Stimulated activated naive CD8-positive, alpha-beta T cell treated with anti-CD3 and anti-CD28 coated beads, Interleukin-15, amount 100 ng/mL, for 72 hours (primary cell): ENCODE measurements at regions not wholly inside any gene's neighbourhood (a gene's known extent, or its start where the extent isn't known, plus 50 kb on each side); places are given as distances from the start of the nearest gene placed in this dataset.
A peak's percentile ranks its signal among the peaks of the same experiment; 100 is the strongest.
"Not testable (repeated sequence)": the region's sequence is repeated elsewhere in the genome, so short reads cannot be mapped to it uniquely, and the experiment has no call there.

Experiments
- ATAC-seq: fragments of 150-1000 bp; cut with Tn5 transposase; 2 replicates; pipeline ENCODE4 v1.10.0; 2021; ENCODE audit warnings: mild to moderate bottlenecking, moderate library complexity
- DNase-seq, 2 donors: peaks; one replicate each; pipeline ENCODE4 v3.0.0; 2021 to 2022
- H3K27ac Mint-ChIP-seq, 2 donors: one replicate each; pipeline ENCODE4 v1.8.0; 2022; ENCODE audit warnings: mild to moderate bottlenecking in 2 of 2, mixed read lengths in 2 of 2, moderate library complexity in 2 of 2
- H3K27me3 Mint-ChIP-seq: one replicate; pipeline ENCODE4 v1.8.0; 2022; ENCODE audit warnings: mixed read lengths
- H3K4me1 Mint-ChIP-seq: one replicate; pipeline ENCODE4 v1.8.0; 2022; ENCODE audit warnings: mild to moderate bottlenecking, mixed read lengths
- H3K4me3 Mint-ChIP-seq, 2 donors: one replicate each; pipeline ENCODE4 v1.8.0; 2022; ENCODE audit warnings: mild to moderate bottlenecking in 2 of 2, mixed read lengths in 2 of 2, moderate library complexity in 1 of 2
- H3K9me3 Mint-ChIP-seq, 2 donors: one replicate each; pipeline ENCODE4 v1.8.0; 2022; ENCODE audit warnings: mixed read lengths in 2 of 2

DNA sequence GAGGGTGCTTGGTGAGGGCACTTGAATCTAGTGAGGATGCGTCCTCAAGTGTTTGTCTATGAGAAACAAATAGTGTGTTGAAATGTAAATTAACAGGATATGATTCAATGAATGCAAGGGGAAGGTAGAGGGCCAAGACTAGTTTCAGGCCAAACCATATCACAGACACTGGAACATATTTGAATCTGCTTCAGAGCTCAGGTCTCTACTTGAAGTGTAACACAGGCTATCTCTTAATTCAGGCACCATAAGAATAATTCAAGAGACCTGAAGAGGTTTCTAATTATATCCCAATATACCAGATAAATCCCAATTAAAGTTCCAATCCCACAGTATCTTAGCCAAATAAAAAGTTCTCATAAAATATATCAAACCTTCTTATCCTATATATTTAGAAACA lies 146.5 kb upstream of the INTU start:
- Mint-ChIP-seq H3K9me3 (no peaks in the 10 kb centered on the region), H3K4me3 (no peak overlapping the region), H3K27ac (no peak overlapping the region), H3K4me1 (no peaks in the 10 kb centered on the region), H3K27me3 (no peaks in the 10 kb centered on the region)
- ATAC-seq (no peak), DNase-seq (no peak)

DNA sequence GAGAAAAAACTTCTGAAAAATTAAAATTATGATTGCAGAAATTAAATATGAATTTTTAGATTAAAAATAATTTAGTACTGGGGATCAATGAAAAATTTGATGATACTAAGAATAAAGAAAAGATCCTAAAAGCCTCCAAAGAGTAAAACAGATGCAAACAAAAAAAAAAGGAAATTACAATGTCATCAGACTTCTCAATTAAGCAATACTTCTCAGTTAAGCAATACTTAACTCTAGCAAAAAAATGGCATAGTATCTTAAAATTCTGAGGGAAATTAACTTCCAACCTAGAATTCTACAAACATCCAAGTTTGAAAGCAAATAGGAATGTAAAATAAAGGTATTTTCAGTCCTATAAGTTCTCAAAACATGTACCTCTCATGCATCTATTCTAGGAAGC lies 141.2 kb upstream of the INTU start:
- ATAC-seq (no peak), DNase-seq (no peak)
- Mint-ChIP-seq H3K4me3 (no peak overlapping the region), H3K27me3 (no peaks in the 10 kb centered on the region), H3K27ac (no peak overlapping the region), H3K4me1 (no peaks in the 10 kb centered on the region), H3K9me3 (no peaks in the 10 kb centered on the region)

DNA sequence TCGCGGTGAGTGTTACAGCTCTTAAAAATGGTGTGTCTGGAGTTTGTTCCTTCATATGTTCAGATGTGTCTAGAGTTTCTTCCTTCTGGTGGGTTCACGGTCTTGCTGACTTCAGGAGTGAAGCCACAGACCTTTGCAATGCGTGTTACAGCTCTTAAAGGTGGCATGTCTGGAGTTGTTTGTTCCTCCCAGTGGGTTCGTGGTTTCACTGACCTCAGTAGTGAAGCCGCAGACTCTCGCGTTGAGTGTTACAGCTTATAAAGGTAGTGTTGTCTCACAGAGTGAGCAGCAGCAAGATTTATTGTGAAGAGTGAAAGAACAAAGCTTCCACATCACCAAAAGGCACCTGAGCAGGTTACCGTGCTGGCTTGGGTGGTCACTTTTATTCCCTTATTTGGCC lies 135.9 kb upstream of the INTU start:
- not testable (repeated sequence) for H3K4me1 Mint-ChIP-seq, H3K27me3 Mint-ChIP-seq, H3K4me3 Mint-ChIP-seq, H3K9me3 Mint-ChIP-seq, H3K27ac Mint-ChIP-seq
- DNase-seq = peak in 1 of 2 donors; percentile 15
- peak; percentile 58 for ATAC-seq

DNA sequence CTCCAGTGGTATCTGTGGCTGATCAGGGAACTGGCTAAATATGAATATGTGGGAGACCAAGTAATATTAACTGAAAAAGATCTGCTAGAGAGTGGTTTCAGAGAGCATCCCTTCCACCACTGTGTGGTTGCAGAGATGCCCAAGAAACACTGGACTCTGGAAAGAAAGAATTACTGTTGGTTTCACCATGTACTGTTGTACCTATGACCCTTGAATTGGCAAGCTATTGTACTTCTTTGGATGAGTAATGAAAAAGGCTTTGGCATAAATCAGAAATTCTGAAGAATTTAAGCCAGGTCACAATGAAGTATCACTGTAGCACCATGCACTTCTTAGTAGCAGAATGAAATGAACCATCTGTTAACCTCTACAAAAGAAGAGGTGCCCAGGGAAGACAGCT lies 134.4 kb upstream of the INTU start:
- no peak overlapping the region for H3K27ac Mint-ChIP-seq
- peaks cover 0 to 9% of the 10 kb centered on the region in 2 donors for H3K9me3 Mint-ChIP-seq
- ATAC-seq = no peak
- peaks cover 9% of the 10 kb centered on the region for H3K27me3 Mint-ChIP-seq
- no peak overlapping the region for H3K4me3 Mint-ChIP-seq
- no peaks in the 10 kb centered on the region for H3K4me1 Mint-ChIP-seq
- no peak for DNase-seq

DNA sequence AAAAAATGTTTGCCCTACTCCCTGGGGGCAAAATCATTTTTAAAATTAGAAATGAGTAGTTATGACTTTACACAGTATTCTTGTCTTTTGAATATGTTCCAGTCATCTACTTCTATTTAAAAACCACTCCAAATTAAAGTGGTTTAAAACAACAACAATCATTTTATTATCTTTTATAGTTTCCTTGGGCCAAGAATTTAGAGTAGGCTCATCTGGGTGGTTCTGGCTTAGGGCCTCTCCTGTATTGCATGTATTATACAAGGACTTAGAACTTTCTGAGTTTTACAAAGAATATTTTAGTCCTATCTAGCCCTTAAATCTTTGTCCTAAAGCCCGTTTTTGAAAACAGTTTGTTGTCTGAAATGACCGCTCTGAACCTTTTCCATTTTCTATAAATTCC lies 132.5 kb upstream of the INTU start:
- Mint-ChIP-seq H3K4me1 (no peaks in the 10 kb centered on the region), H3K9me3 (peaks cover 0 to 9% of the 10 kb centered on the region in 2 donors), H3K4me3 (no peak overlapping the region), H3K27ac (no peak overlapping the region), H3K27me3 (peaks cover 9% of the 10 kb centered on the region)
- DNase-seq (no peak), ATAC-seq (no peak)

DNA sequence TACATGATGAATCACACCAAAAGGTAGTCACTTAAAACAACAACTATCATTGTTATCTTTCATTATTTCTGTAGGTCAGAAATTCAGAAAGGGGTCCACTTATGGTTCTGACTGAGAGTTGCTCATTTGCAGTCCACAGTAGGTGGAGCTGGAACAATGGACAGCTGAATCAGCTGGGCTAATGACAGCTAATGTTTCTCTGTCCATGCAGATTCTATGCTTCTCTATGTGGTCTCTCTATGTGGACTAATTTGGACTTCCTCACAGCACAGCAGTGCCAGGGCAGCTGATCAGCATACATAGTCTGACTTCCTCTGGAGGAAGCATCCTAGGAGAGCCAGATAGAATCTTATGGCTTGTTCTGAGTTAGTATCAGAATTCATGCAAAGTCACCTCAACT lies 131.7 kb upstream of the INTU start:
- H3K4me3 Mint-ChIP-seq = no peak overlapping the region
- no peaks in the 10 kb centered on the region for H3K4me1 Mint-ChIP-seq
- H3K27ac Mint-ChIP-seq = no peak overlapping the region
- no peak for ATAC-seq
- H3K27me3 Mint-ChIP-seq = peaks cover 9% of the 10 kb centered on the region
- no peak for DNase-seq
- H3K9me3 Mint-ChIP-seq = peaks cover 0 to 9% of the 10 kb centered on the region in 2 donors

DNA sequence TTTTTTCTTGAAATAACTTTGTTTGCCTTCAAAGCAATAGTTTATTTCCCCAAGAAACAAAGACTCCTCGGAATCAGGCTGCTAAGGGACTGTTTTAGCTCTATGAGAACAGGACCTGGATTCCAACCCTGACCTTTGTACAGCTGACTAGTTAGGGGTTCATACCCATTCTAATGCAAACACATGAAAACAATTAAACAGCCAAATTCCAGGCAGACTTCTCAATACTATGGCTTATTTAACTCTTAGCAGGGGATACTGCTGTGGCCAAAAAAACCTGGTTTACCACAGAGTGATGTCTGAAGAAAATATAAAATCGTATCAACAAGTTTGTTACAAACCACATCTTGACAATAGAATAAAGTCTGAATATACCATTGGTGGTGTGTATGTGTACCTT lies 129.6 kb upstream of the INTU start:
- Mint-ChIP-seq H3K27me3 (peaks cover 9% of the 10 kb centered on the region), H3K4me1 (no peaks in the 10 kb centered on the region), H3K27ac (no peak overlapping the region), H3K4me3 (no peak overlapping the region), H3K9me3 (peaks cover 0 to under 1% of the 10 kb centered on the region in 2 donors)
- ATAC-seq = no peak
- DNase-seq = no peak

DNA sequence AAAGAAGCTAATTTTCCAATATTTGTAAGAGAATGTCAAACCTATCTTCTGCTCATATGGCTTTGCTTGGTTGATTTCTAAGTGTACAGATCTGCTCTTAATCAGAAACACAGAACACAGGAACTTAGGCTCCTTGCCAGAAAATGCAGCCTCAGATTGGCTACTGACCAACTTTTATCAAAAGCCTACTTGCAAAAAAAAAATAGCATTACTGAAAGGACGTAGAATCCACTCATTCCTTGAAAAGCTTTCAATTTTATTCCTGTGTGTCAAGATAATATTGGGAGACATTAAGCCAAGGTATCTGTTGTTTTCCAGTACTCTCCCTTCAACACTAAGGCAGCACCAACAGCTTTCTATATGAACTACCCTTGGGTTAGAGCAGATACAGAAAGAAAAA lies 127.6 kb upstream of the INTU start:
- Mint-ChIP-seq H3K4me1 (no peaks in the 10 kb centered on the region), H3K27me3 (peaks cover 9% of the 10 kb centered on the region), H3K4me3 (no peak overlapping the region), H3K9me3 (peaks cover 0 to 5% of the 10 kb centered on the region in 2 donors), H3K27ac (no peak overlapping the region)
- ATAC-seq (no peak), DNase-seq (no peak)

DNA sequence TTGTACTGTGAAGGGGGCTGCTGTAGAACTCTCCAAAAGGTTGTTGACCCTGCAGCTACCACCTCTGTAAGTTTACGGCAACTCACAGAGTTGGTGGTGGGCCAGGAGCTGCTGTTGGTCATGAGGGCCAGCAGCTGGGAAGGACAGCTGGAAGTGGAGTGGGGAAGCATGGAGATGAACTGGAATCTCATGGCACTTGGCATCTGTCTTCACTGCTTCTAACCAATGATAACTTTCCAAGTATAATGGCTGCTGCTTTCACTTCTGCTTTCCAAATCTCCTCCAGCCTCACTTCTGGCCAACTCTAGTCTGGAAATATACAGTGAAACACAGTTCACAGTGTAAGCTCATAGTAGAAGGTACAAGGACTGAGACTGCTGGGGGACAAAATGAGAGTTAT lies 126.5 kb upstream of the INTU start:
- H3K27me3 Mint-ChIP-seq = peaks cover 9% of the 10 kb centered on the region
- H3K9me3 Mint-ChIP-seq = peaks cover 0 to 5% of the 10 kb centered on the region in 2 donors
- DNase-seq (no peak), ATAC-seq (no peak)
- no peak overlapping the region for H3K27ac Mint-ChIP-seq
- H3K4me3 Mint-ChIP-seq = no peak overlapping the region
- H3K4me1 Mint-ChIP-seq = no peaks in the 10 kb centered on the region

DNA sequence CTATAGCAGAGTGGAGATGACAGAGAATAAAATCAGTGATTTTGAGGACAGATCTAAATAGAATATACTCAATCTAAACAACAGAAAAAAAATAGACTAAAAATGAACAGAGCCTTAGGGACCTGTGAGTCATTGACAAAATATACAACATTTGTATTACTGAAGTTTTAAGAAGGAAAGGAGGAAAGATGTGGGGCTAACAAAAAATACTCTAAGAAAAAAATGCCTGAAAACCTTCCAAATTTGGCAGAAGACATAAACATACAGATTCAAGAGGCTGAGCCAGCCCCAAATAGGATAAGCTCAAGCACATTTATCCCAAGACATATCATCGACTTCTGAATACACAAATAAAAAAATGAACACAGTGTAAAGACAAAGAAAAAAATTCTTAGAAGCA lies 123.6 kb upstream of the INTU start:
- ATAC-seq = no peak
- peaks cover 0 to 5% of the 10 kb centered on the region in 2 donors for H3K9me3 Mint-ChIP-seq
- no peak overlapping the region for H3K27ac Mint-ChIP-seq
- H3K4me1 Mint-ChIP-seq = no peaks in the 10 kb centered on the region
- no peaks in the 10 kb centered on the region for H3K27me3 Mint-ChIP-seq
- no peak for DNase-seq
- H3K4me3 Mint-ChIP-seq = no peak overlapping the region

DNA sequence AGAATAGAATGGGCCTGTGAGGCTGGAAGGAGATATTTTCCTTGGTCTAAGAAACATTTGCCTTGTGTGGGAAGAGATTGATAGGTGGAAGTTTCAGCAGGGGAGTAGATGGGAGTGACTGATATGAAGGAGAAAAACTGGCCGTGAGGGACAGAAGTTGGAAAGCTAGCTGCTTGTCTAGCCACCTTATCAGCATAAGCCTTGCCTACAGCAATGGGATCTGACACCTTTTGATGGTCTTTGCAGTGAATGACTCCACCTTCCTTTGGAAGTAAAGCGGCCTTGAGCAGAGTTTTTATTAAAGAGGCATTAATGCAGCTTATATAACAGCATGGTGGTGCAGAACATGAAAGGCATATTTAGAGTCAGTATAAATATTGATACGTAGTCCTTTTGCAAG lies 120.1 kb upstream of the INTU start:
- not testable (repeated sequence) for H3K27ac Mint-ChIP-seq, ATAC-seq, DNase-seq, H3K27me3 Mint-ChIP-seq, H3K9me3 Mint-ChIP-seq, H3K4me1 Mint-ChIP-seq, H3K4me3 Mint-ChIP-seq

DNA sequence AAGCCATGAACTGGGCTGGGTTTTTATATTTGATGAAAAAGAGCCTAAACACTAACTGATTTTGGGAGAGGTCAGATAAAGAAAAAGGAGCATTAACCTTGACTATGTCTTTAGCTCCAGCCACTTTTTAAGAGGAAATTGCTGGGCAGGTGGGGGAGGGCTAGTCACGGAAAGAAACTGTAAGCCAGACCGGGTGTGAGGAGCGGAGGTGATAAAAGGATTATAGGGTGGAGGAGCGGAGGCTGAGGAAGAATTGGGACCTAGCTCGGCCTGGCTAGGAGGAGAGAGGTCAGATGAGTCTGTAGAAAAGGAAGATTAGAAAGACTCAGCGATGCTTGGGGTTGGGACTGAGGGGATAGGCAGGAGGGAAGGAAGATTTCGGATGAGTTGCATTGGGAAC lies 117.5 kb upstream of the INTU start:
- not testable (repeated sequence) for H3K27me3 Mint-ChIP-seq, H3K4me1 Mint-ChIP-seq, H3K27ac Mint-ChIP-seq, ATAC-seq, H3K9me3 Mint-ChIP-seq, DNase-seq, H3K4me3 Mint-ChIP-seq

DNA sequence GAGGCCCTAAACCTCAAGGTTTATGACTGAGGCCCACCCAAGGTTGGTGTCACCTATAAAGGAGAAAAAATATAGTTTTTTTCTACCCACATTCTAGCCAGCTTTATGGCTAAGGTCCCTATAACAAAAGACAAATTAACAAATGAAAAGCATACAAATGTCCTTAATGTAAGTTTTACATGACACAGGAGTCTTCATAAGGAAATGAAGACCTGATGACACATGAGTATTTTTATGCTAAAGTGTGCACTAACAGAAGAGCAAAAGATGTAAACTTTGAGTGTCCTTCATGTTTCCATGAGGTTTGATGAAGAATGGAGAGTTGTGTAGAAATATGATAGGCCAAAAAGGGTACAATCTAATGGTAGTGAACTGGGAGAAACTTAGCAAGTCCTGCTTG lies 114.7 kb upstream of the INTU start:
- DNase-seq (no peak), ATAC-seq (no peak)
- no peaks in the 10 kb centered on the region for H3K27me3 Mint-ChIP-seq
- H3K4me1 Mint-ChIP-seq = no peaks in the 10 kb centered on the region
- no peaks in the 10 kb centered on the region for H3K9me3 Mint-ChIP-seq
- H3K27ac Mint-ChIP-seq = no peak overlapping the region
- no peak overlapping the region for H3K4me3 Mint-ChIP-seq

DNA sequence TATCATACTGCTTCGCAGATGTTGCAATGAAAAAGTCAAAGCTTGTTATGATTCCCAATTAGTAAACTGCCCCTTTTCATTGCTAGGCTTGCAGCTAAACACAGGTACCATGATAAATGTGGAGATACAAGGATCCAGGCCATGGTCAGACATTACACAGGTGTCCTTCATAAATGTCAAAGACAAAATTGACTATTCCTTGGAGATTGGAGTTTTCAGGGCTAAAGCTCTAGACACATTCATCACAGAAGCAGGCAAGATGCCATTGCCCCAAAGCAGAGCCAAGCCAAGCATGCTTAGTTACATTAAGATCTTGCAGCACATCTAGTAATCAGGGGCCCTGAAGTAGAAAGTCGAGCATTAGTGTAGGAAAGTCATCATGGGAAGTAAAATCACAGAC lies 111.3 kb upstream of the INTU start:
- Mint-ChIP-seq H3K4me1 (no peaks in the 10 kb centered on the region), H3K4me3 (no peak overlapping the region), H3K27ac (no peak overlapping the region), H3K9me3 (no peaks in the 10 kb centered on the region), H3K27me3 (no peaks in the 10 kb centered on the region)
- no peak for DNase-seq
- no peak for ATAC-seq

DNA sequence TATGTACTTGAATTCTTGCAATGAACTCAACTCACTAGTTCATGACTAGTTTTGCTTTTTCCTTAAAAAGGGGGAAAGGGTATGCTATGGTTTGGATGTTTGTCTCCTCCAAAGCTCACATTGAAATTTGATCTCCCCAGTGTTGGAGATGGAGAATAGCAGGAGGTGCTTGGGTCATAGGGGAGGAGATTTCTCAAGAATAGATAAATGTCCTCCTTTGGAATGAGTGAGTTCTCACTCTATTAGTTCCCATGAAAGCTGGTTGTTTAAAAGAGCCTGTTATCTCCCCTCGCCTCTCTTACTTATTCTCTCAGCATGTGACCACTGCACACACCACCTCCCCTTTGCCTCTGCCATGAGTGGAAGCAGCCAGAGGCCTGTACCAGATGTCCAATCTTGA lies 109.4 kb upstream of the INTU start:
- DNase-seq (no peak), ATAC-seq (no peak)
- H3K4me3 Mint-ChIP-seq = no peak overlapping the region
- H3K27me3 Mint-ChIP-seq = no peaks in the 10 kb centered on the region
- no peak overlapping the region for H3K27ac Mint-ChIP-seq
- H3K4me1 Mint-ChIP-seq = no peaks in the 10 kb centered on the region
- H3K9me3 Mint-ChIP-seq = no peaks in the 10 kb centered on the region

DNA sequence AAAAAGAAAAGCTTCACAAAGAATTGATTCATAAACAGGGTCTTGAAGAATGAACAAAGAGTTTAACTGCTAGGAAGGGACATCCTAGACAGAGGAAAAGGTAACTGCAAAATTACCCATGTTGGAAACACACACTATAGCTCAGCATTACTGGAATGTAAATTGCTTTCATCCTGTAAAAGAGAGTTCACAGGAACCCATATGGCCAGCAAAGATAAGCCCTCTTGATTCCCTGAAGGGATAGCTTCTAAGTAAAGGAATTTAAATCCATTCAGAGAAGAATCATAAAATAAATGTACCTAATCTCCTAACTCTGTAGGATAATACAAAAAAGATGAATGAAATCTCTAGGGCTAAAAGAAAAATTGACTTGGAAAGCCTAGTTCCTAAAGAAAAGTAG lies 107.1 kb upstream of the INTU start:
- Mint-ChIP-seq H3K27ac (no peak overlapping the region), H3K4me3 (no peak overlapping the region), H3K9me3 (no peaks in the 10 kb centered on the region), H3K4me1 (no peaks in the 10 kb centered on the region), H3K27me3 (no peaks in the 10 kb centered on the region)
- DNase-seq = no peak
- no peak for ATAC-seq

DNA sequence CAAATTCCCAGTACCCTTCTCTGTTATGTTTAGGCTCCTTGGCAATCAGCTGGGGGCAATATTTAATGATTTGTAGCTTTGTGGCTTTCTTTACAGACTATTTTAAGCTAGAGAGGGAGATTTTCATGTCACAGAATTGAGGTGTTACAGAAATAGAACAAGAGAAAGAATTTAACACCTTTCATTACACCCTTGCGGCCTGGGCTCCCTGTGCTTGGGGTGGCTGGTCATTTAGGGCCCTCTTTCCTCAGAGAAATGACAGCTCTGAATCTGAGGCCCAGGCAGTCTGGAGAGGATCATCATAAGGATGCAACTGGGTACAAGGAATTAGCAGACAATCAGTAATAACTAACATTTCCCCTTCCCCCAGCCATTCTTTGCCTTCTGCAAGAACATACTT lies 104.5 kb upstream of the INTU start:
- ATAC-seq (no peak), DNase-seq (no peak)
- Mint-ChIP-seq H3K9me3 (no peaks in the 10 kb centered on the region), H3K27ac (no peak overlapping the region), H3K4me3 (no peak overlapping the region), H3K27me3 (no peaks in the 10 kb centered on the region), H3K4me1 (no peaks in the 10 kb centered on the region)

DNA sequence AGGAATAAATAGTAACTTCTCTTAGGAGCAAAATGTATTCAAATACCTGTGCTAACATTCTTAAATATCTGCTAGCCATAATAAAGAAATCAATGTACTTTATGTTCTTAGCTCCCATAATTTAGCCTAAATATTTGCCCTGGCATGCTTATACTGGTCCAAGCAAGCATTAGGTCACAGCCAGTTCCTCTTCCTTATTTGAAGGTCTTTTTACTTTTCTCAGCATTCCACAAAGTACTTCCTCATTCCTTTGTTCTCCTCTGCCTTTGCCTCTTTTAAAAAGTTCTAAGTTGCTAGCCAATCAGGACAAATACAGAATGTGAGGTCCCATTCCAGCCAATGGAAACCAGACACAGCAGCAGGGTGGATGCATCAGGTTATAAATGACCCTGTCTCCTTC lies 102.9 kb upstream of the INTU start:
- not testable (repeated sequence) for H3K9me3 Mint-ChIP-seq, H3K27me3 Mint-ChIP-seq, H3K4me1 Mint-ChIP-seq, H3K27ac Mint-ChIP-seq, DNase-seq, ATAC-seq, H3K4me3 Mint-ChIP-seq
